HG03196 (cell line): ENCODE measurements at regions not wholly inside any gene's neighbourhood (a gene's known extent, or its start where the extent isn't known, plus 50 kb on each side); places are given as distances from the start of the nearest gene placed in this dataset.

ENCODE experiments used
- ATAC-seq: cut with Tn5 transposase; IDR thresholded peaks from one replicate; pipeline ENCODE4 v1.9.1; 2021; ENCODE audit not compliant: unreplicated experiment

DNA sequence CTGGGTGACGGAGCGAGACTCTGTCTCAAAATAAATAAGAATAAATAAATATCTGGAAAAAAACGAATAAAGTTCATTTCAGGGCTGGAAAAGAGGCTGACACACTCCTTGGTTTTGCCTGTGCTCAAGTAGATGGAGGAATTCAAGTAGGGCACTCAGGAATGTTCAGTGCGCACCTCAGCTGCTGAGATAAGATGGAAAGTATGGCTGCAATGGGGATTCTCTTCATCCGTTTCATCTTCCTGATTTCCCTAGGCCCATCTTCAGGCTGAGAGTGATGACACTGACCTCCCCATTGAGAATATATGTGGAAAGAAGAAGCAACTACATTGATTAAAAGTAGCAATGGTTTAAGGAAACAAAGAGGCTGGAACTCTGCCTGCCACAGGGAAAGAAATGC is 130.5 kb upstream of the ZNF644 start:
- no peak for ATAC-seq

DNA sequence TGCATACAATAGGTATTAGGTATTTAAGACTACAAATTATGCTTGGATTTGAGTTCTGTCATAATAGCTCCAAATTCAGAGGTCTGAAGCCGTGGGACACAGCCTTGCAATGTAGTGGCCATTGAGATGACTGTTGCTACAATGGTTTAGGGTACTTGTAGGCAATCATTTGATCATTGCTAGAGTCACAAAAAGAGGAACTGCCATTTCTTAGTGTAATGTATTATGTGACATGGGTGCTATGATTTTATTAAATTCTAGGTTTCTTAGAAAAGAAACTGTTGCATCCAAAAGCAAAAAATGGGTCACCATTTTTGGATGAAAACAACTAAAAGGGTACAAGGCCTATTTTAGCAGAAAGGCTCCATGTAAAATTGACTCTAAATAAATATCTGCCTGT is 129.9 kb upstream of the ZNF644 start:
- no peak for ATAC-seq

DNA sequence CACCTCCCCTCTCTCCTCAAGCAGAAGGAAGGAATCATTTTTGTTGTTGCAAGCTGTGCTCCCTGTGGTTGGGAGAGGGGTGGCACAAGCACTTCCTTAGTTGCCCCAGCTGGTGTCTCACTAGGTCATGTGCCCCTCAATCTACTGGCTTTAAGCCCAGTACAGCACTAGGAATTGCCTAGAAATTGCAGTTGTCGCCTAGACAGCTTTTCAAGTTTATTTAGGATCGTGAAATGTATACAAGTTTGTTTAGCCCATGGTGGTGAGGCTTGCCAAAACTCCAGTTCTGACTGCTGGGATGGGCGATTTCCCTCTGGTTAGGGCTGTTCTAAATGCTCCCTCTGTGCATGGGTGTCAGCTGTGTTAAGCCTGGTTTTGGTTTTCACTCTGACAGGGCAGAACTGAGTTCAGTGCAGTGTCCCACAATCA is 126.8 kb upstream of the ZNF644 start:
- ATAC-seq = no peak

DNA sequence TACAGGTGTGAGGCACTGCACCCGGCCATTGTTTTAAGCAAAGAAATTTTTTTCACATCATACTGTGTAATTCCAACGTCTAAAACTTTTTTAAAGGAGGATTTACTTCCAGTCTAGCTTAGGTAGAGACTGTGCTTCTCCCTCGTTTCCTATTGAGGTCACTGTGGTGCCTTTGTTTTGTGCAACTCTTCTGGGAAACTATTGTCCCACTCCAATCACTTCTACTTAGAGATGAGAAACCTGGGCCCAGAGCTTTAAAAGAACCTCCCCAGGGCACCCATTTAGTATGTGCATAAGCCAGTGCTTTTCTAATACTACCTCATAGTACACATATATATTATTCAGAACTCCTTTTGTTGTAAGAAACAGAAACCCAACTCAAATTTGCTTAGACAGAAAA is 120.0 kb upstream of the ZNF644 start:
- ATAC-seq = no peak

- no peak for ATAC-seq
These were observed 117.1 kb upstream of the ZNF644 start for GRCh38 chr1:91138959-91139358.

GRCh38 chr1:91137173-91137852 is 115.5 kb upstream of the ZNF644 start:
- no peak for ATAC-seq

DNA sequence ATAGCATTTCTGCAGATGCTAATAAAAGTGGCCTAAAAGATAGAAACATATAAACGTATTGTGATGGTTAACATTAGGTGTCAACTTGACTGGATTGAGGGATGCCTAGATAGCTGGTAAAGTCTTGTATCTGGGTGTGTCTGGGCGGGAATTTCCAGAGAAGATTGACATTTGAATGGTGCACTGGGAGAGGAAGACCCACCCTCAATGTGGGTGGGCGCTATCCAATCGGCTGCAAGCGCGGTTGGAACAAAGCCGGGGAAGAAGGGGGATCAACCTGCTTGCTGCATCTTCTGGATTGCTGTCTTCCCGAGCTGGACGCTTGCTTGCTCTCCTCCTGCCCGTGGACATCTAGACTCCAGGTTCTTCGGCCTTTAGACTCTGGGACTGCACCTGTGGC is 114.0 kb upstream of the ZNF644 start:
- ATAC-seq = no peak

- no peak for ATAC-seq
These were observed 111.4 kb upstream of the ZNF644 start for GRCh38 chr1:91133248-91133647.

DNA sequence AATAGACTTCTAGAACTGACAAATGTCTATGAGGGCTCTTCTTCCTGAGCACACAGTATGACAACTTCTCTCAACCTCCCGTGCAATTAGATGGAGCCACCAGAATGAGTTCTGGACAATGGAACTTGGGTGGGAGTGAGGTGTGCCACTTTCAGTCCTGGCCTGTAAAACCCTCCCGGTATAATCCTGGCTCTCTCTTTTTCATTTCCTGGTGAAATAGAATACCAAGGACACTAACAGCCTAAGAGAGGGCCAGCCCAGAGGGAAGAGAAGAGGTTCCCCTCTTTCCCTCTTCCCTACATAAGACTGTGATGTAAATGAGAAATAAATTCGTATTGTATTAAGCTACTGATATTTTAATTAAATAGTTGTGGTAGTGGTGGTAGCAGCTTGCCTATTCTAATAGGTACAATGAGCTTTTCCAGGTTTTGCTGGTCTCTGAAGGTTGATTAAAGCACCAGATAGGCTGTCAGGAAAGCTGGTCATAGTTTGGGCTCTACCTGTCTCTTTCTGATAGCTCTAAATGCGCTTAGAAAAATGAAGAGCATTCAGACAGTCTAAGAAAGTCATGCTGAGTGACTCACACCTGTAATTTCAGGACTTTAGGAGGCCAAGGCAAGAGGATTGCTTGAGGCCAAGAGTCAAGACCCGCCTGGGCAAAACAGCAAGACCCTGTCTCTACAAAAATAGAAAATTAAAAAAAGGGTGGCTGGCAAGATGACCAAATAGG is 108.6 kb upstream of the ZNF644 start:
- no peak for ATAC-seq

DNA sequence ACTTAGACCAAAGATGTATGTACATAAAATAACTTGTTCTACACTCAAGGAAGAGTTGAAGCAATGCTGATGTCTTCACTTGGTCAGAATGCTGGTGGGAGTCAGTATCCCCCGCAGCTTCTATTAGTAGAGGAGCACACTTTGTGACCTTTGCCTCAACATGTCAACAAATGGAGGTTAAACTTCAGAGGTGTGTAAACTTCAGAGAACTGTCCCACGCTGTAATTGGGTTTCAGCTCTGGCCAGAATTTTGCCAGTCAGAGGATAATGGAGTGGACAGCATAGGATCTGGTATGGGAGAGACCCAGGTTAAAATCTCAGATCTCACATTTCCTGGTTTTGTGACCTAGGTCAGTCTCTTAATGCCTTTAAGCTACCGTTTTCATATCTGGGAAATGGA is 107.6 kb upstream of the ZNF644 start:
- ATAC-seq = no peak

DNA sequence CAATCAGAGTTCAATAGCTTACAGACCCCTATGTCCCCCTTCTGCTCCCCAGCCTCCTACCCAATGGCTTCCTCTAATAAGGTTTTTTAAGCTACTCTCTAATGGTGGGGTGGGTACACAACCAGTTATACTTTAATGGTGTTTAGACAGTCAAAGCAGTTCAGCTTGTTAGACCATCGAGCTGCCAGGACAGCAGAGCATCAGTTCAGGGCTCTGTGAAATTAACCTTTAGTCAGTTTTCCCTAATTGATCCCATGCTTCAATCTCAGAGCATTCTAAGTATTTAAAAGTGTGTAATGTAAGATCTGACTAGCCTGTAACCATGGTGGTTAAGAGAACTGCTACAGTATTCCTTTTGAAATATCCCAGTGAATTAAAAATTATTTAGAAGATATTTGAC is 107.2 kb upstream of the ZNF644 start:
- ATAC-seq = no peak

DNA sequence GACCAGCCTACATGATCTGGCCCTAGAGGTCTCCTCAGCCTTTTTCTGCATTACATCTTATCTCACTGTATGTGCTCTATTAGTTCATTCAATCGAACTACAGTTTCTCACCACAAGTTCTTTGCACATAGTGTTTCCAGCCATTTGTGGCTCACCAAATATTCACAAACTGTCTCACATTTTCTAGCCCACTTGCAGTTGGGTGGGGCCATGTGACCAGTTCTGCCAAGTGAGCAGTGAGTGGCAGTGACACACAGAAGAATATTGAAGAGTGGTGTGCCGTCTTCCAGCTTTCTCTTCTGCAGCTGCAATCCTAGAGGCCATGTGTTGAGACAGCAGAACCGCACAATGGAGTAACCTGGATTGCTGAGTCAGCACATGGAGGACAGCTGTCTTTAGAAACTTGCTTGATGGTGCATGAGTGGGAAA is 103.2 kb upstream of the ZNF644 start:
- no peak for ATAC-seq

GRCh38 chr1:91124290-91124985 is 102.6 kb upstream of the ZNF644 start:
- ATAC-seq = no peak

GRCh38 chr1:91123773-91124172 is 101.9 kb upstream of the ZNF644 start:
- ATAC-seq = no peak

- ATAC-seq = no peak
These were observed 101.5 kb upstream of the ZNF644 start for GRCh38 chr1:91123319-91123718.

DNA sequence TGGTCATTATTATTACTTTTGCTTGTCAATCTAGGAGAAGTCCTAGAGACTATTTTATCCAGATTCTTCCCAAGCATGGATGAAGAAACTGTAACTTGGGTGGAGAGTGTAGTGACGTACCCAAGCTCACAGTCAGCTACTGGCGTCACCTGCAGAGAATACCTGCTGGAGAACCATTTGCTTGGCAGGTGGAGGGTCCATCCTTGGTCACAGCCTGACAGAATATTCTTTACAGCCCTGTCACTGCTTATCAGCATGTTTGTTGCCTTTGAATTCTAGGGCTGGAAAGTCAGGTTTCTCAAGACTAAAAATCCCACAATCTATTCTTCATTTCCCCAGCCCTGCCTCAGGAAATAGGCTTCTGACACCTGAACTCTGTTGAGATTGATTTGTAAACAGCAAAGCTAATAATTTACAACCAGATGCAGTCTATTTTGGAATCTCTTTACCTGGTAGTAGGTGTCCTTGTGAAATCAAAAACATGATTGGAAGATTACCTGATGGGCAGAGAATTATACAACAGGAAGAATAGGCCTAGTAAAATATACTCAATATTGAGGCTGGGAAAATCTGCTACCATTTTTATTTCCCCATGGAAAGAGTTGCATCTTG is 100.4 kb upstream of the ZNF644 start:
- no peak for ATAC-seq

- no peak for ATAC-seq
These were observed 99.5 kb upstream of the ZNF644 start for GRCh38 chr1:91121366-91121765.

DNA sequence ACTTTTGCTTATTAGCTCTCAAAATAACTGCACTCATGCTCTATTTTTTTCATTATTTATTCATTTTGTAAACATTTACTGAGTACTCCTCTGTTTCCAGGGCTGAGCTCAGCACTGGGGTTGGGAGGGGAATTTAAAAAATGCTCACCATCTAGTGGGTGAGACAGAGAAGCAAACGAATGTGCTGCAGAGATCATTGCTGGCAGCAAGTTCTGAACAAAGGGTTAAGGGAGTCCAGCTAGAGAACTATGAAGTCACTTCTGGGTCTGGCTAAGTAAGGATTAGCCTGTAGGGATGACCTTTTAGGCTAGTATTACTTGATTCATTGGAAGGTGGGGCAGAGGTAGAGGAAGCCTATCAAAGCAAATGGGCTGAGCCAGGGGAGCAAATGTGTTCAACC is 99.1 kb upstream of the ZNF644 start:
- no peak for ATAC-seq

DNA sequence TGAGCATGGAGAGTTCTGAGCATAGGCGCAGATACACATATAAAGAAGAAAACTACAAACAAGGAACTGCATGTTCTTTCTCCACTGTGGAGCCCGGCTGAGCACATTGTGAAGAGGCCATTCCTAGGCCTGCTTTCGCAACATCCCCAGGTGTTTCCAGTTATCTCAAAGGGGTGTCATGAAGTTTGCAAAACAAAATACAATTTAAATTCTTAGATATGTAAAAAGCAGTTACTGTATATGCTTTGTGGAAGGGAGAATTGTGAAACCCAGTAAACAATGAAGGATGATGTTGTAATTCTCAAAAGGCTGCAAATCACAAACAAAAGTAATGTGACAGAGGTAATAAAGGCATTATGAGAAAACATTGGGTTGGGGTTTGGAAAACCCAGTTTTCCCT is 98.6 kb upstream of the ZNF644 start:
- ATAC-seq = no peak

GRCh38 chr1:91104712-91105111 is 82.9 kb upstream of the ZNF644 start:
- no peak for ATAC-seq

- no peak for ATAC-seq
These were observed 79.5 kb upstream of the ZNF644 start for GRCh38 chr1:91101328-91101727.
